ENCODE measurements at regions not wholly inside any gene's neighbourhood (a gene's known extent, or its start where the extent isn't known, plus 50 kb on each side); places are given as distances from the start of the nearest gene placed in this dataset.
"Not testable (repeated sequence)": the region's sequence is repeated elsewhere in the genome, so short reads cannot be mapped to it uniquely, and the experiment has no call there.

DNA sequence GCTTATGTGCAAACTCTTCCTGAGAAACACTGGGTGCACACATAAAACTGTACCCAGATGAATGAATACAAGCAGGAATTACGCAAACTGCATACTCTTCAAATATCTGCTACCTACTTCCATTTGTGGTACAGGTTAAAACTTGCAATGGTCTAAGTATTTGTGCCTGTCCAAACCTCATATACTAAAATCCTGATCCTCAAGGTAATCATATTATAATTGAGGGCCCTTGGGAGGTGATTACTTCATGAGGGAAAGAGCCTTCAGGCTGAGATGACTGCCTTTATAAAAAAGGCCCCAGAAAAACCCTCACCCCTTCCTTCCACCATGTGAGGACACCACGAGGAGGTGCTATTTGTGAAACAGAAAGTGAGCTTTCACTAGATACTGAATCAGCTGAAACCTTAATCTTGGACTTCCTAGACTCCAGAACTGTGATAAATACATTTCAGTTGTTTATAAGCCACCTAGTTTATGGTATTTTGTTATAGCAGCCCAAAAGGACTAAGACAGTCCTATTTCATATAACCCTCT is 1977.2 kb downstream of the PCDH7 start:
- DNase-seq = no peak

GRCh38 chr4:32700838-32701237 is 1980.7 kb downstream of the PCDH7 start:
- no peak for DNase-seq

DNA sequence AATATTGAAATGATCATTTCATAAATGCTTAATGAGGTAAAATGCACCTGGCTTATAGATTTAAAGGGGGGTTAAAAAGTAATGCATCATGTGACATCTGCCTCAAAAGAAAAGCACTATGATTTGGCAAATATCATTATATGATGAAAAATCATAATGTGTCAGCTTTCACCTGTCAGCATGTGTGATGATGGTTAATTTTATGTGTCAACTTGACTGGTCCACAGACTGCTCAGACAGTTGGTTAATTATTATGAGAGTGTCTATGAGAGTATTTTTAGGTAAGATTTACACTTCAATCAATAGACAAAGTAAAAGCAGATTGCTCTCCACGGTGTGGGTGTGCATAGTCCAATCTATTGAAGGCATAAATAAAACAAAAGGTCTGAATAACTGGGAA is 1986.7 kb downstream of the PCDH7 start:
- DNase-seq = no peak

DNA sequence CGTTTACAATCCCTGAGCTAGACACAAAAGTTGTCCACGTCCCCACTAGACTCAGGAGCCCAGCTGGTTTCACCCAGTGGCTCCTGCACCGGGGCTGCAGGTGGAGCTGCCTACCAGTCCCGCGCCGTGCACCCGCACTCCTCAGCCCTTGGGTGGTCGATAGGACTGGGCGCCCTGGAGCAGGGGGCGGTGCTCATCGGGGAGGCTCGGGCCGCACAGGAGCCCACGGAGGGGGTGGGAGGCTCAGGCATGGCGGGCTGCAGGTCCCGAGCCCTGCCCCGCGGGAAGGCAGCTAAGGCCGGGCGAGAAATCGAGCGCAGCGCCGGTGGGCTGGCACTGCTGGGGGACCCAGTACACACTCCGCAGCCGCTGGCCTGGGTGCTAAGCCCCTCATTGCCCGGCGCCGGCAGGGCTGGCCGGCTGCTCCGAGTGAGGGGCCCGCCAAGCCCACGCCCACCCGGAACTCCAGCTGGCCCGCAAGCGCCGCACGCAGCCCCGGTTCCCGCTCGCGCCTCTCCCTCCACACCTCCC is 1996.0 kb downstream of the PCDH7 start:
- DNase-seq = not testable (repeated sequence)

GRCh38 chr4:32735856-32736590 is 2015.9 kb downstream of the PCDH7 start:
- no peak for DNase-seq

DNA sequence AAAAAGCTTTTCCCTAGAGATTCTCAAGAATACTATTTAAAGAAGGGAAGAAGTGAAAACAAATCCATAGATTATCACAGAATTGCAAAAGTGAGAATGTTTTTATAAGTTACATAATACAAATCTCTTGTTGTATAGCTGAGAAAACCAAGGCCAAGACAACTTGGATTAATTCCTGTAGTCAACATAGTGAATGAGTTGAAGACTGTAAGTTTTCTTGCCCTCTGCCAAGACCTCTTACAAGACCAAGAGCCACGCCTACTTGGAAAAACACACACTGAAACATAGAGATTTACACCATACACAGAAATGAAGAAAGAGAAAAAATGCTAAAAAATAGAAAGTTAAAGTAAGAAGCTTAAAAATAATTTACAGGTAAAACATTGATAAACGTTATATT is 2024.0 kb downstream of the PCDH7 start:
- no peak for DNase-seq

DNA sequence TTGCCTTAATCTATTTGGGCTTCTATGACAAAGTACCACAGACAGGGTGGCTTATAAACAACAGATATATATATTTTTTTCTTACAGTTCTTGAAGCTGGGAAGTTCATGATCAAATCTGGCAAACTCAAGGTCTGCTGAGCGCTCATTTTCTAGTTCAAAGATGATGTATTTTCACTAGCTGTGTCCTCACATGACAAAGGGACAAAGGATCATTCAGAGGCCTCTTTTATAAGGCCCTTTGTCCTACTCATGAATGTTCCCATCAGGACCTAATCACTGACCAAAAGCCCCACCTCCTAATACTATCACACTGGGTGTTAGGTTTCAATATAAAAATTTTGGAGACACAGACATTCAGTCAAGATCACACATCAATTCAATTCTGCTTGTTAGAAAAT is 2025.2 kb downstream of the PCDH7 start:
- DNase-seq = no peak

- DNase-seq = no peak
Measured at GRCh38 chr4:32748061-32748460, 2027.9 kb downstream of the PCDH7 start.

DNA sequence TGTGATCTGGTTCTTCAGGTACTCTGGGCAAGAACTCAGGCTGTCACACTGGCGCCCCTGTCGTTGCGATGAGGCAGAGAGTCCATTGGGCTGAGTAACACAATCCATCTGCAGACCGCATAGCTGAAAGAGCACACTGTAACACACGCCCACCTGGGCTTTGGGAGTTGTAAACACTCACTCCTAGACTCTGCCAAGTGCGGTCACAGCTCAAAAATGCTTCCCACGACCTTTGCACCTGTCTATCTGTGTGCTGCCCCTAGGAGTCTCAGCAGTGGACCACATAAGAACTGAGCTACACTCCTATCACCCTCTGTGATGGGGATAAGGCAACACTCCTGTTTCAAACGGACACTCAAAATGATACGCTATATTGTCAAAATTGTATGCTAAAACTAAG is 2028.3 kb downstream of the PCDH7 start:
- DNase-seq = no peak

DNA sequence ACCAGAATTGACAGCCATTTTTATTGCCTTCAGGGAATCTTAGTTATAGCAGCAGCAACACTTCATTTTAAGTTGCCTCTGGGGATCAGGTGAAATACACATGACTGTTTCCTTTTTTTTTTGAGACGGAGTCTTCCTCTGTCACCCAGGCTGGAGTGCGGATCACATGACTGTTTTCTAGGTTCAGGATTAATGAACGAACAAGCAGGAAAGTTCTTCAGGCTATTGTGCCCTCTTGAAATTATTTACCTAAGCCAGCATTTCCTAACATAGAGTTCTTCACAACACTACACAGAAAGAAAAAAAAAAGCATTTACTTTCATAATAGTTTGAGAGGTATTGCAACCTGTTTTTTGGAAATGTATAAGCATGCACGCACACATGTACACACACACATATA is 2032.8 kb downstream of the PCDH7 start:
- DNase-seq = no peak

- DNase-seq = no peak
Measured at GRCh38 chr4:32768664-32769389, 2048.7 kb downstream of the PCDH7 start.

- DNase-seq = no peak
Measured at GRCh38 chr4:32771491-32771890, 2051.3 kb downstream of the PCDH7 start.

DNA sequence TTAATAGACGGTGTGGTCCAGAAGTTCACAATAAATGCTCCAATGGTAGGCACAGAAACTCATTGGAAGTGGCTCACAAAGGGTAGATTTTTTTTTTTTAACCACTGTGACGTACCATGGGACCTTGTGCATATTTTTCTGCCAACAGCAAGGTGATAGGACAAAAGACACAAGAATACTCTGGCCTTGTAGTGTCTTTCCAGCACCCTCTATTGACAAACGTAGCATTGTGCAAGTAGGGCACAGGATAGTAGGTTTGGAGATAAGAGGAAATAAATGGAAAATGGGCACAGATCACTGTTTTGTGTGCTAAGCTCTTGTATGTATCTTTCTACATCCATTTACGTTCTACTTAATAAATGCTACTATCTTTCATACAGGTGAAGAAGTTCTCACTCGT is 2054.9 kb downstream of the PCDH7 start:
- DNase-seq = no peak

DNA sequence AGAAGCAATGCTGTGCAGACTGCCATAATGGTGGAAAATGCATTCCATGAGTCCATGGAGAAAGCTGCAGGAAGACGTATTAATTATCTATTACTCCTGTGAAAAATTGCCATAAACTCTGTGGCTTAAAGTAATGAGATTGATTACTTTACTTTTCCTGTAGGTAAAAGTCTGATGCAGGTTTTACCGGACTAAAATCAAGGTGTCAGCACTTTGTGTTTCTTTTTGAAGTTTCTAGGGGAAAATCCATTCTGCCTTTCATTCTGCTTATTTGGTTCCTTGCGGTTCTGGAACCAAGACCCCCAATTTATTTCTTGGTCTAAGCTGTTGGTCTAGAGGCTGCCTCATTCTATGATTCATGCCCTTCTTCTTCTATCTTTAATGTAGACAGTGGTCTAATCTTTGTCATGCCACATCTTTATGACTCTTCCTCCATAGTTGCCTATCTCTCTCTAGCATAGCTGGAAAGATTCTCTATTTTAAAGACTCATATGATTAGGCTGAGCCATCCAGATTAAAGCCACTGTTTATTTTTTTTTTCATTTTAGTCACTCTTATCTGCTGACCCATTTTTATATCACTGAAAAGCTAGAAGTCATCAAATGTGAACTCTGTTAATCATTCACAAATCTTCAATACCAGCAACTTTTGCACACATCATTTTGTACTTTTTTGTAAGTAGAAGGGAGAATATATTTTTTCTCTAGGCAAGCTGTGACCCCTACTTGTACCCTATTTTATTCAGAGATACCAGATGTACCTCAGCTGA is 2056.4 kb downstream of the PCDH7 start:
- no peak for DNase-seq

DNA sequence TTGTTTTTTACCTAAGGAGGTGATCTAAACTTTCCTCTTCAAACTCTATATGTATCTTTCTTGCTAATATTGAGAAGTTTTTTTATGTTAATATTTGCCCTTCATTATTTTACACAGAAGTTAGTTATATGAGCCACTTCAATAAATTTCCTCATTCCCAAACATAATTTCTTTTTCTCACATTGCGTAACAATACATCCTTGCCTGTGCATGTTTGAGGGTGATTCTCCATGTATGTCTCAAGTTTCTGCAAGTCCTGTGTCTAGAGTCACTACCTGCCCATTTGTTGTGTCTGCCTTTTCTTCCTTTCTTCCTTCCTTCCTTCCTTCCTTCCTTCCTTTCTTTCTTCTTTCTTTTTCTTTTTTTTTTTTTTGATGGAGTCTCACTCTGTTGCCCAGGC is 2057.9 kb downstream of the PCDH7 start:
- no peak for DNase-seq

- no peak for DNase-seq
Measured at GRCh38 chr4:32778938-32779337, 2058.8 kb downstream of the PCDH7 start.

DNA sequence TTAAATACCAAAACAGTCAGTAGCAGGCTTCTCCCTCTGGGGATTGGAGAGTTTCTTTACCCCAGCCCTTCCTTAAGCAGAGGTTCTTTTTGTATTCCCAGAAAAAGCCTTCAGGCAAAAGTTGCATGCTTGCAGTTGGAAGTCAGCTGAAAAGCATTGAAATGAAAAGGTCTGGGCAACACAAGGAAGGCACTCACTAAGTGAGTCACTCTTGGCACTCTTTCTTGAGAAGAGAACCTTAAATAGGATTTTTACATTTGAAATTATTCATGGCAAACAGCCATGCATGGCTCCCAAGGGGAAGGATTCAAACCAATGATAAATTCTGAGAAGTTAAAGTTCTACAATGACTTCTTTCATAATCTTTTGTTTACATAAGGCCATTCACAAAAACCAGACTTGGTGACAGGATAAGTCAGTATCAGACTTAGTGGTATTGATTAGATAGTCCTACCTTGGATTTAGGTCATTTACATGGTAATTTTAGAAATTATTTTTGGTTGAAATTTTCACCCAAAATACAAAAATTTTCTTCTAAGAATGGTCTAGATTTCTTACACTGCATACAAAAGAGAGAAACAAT is 2068.9 kb downstream of the PCDH7 start:
- DNase-seq = no peak

DNA sequence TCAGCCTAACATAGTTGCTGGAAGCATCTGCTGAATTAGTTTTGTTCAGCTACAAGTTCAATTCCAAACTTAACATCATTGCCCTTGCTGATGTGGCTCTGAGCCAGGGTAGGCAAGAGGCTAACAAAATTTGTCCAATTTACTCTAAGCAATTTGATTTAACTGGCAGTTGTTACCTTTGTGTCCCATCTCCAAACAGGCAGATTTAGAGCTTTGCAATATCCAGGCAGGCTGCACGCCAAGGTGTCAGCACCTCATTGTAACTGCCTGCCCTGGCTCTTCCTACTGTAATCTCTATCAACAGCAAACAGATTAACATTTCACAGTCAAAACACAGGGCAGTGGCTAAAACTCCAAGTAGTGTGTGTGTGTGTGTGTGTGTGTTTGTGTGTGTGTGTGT is 2070.6 kb downstream of the PCDH7 start:
- no peak for DNase-seq

DNA sequence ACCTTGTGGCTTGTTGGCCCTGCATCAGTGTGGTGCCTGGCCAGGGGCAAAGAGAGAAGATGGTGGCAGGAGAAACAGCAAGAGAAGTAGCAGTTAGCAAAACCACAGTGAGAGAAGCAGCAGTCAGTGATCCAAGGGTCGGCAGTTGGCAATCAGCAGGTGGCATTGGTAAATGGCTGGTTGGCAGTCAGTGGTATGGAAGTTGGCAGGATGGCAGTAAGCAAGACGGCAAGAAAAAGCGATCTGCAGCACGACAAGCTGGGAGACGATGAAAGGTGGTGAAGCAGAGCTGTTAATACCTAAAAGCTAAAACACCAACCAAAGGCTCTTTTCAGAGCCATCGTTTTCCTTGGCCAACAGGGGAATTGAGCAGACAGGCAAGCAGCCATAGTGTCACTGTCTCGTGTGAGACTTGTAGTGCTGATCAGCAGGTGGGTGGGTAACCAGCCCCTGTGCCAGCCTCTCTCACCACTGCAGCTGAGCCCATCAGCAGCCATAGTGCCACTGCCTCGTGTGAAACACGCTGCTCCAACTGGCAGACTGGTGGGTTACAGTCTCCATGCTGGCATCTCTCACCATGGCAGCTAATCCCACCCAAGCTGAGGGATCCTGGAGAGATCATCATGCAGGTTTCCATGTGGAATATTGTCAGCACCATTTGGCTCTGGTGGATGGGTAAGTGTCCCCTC is 2078.4 kb downstream of the PCDH7 start:
- no peak for DNase-seq

- no peak for DNase-seq
Measured at GRCh38 chr4:32824336-32824735, 2104.2 kb downstream of the PCDH7 start.

GRCh38 chr4:32826169-32826568 is 2106.0 kb downstream of the PCDH7 start:
- DNase-seq = no peak

DNA sequence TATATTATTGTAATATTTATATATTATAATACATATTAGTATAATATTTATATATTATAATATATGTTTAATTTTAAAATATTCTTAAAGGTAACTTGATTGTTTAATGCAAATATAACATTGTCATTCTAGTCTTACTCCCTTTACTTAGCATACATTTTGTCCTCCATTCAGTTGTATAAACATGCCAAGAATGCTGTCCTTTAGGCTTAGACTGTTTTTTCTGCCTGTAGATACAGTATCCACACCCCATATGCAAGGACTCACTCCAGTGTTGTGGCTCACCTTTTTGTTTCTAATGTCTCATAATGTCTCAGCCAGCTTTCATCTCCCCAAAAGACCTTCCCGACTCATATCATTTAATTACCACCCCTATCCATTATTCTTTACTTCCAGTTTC is 2110.0 kb downstream of the PCDH7 start:
- DNase-seq = no peak
